Esophagus muscularis mucosa (tissue), 4 donors: ENCODE measurements at regions not wholly inside any gene's neighbourhood (a gene's known extent, or its start where the extent isn't known, plus 50 kb on each side); places are given as distances from the start of the nearest gene placed in this dataset.

Experiments
- DNase-seq: peaks from one replicate; pipeline ENCODE4 v3.0.0-alpha.2; 2017; ENCODE audit errors: extremely low spot score
- H3K27ac ChIP-seq, 4 donors: fragments of 200-600 bp; sonication (generic); replicated peaks in 1 of 4; 1 replicate in 3 of 4; 2 replicates in 1 of 4; pipeline ENCODE4 v1.5.1; 2016 to 2019; ENCODE audit warnings: mild to moderate bottlenecking in 1 of 4
- H3K27me3 ChIP-seq, 4 donors: fragments of 200-600 bp; sonication (generic); one replicate each; pipeline versions ENCODE4 v1.5.1 to v1.6.0; 2016 to 2019
- H3K36me3 ChIP-seq, 4 donors: fragments of 200-600 bp; sonication (generic); one replicate each; pipeline ENCODE4 v1.5.1; 2016 to 2019
- H3K4me1 ChIP-seq, 4 donors: fragments of 200-600 bp; sonication (generic); one replicate each; pipeline ENCODE4 v1.5.1; 2016 to 2019
- H3K4me3 ChIP-seq, 4 donors: fragments of 200-600 bp; sonication (generic); 1 replicate in 2 of 4; 2 replicates in 2 of 4; pipeline ENCODE4 v1.5.1; 2016 to 2019; ENCODE audit warnings: mild to moderate bottlenecking in 4 of 4, moderate library complexity in 1 of 4
- H3K9me3 ChIP-seq, 4 donors: fragments of 200-600 bp; sonication (generic); 1 replicate in 3 of 4; 2 replicates in 1 of 4; pipeline ENCODE4 v1.5.1; 2016 to 2019
- CTCF ChIP-seq, 3 experiments: fragments of 200-600 bp in 2 of 3; fragments of 450-650 bp in 1 of 3; sonication (generic) in 2 of 3; IDR thresholded peaks; one replicate each; pipeline ENCODE4 v1.5.1; 2017 to 2019; ENCODE audit warnings: antibody characterized with exemption in 3 of 3, mild to moderate bottlenecking in 2 of 3, moderate library complexity in 1 of 3
- EP300 ChIP-seq: sonication (generic); formaldehyde crosslinking; IDR thresholded peaks from one replicate; pipeline ENCODE4 v1.6.1; 2017; ENCODE audit warnings: antibody characterized with exemption
- POLR2A ChIP-seq: fragments of 450-650 bp; IDR thresholded peaks from one replicate; pipeline ENCODE4 v1.6.1; 2017; ENCODE audit warnings: antibody characterized with exemption, moderate library complexity, mild to moderate bottlenecking, low read depth
- POLR2AphosphoS5 ChIP-seq, 2 donors: sonication (generic); formaldehyde crosslinking; IDR thresholded peaks; one replicate each; pipeline ENCODE4 v1.6.1; 2017; ENCODE audit warnings: antibody characterized with exemption in 2 of 2
- WGBS: methylation state at CpG from one replicate; pipeline ENCODE4 v1.1.5; 2018; 5-methylcytosine and 5-hydroxymethylcytosine counted together
- intact Hi-C: fragments of 100-400 bp; cut with DNase I; formaldehyde crosslinking; loops from one replicate; pipeline ENCODE4 v1.15.1; 2023

- no peaks in the 10 kb centered on the region for H3K9me3 ChIP-seq
- WGBS = 93% methylated on average over 4 of the region's 4 CpGs
- H3K27ac ChIP-seq = no peak overlapping the region
- no peaks in the 10 kb centered on the region for H3K27me3 ChIP-seq
- intact Hi-C loops = no loop called here
- H3K4me1 ChIP-seq = peaks cover 0 to 5% (median 2%) of the 10 kb centered on the region in 4 donors
- no peak for TF ChIP-seq CTCF (IDR thresholded peaks at IDR 0.05)
- TF ChIP-seq EP300 = no peak
- no peak for TF ChIP-seq POLR2AphosphoS5 (IDR thresholded peaks at IDR 0.05)
- no peak for TF ChIP-seq POLR2A
- no peak for DNase-seq
- H3K36me3 ChIP-seq = no peaks in the 10 kb centered on the region
- no peak overlapping the region for H3K4me3 ChIP-seq
Measured at GRCh38 chr12:89024580-89024979, 327.7 kb downstream of the DUSP6 start.

- WGBS = 91% methylated on average over 2 of the region's 2 CpGs
- DNase-seq = no peak
- intact Hi-C loops = no loop called here
Measured at GRCh38 chr12:89023936-89024335, 328.4 kb downstream of the DUSP6 start.

GRCh38 chr12:89020689-89021088, 331.6 kb downstream of the DUSP6 start:
- Histone ChIP-seq H3K4me1 (peaks cover 3 to 20% (median 17%) of the 10 kb centered on the region in 4 donors), H3K27ac (no peak overlapping the region), H3K36me3 (no peaks in the 10 kb centered on the region), H3K9me3 (no peaks in the 10 kb centered on the region), H3K4me3 (no peak overlapping the region), H3K27me3 (no peaks in the 10 kb centered on the region)
- WGBS = 95% methylated on average over 6 of the region's 6 CpGs
- intact Hi-C loops = no loop called here
- DNase-seq = no peak
- TF ChIP-seq POLR2A = no peak
- no peak for TF ChIP-seq CTCF (IDR thresholded peaks at IDR 0.05)
- TF ChIP-seq EP300 = no peak
- no peak for TF ChIP-seq POLR2AphosphoS5 (IDR thresholded peaks at IDR 0.05)

More at GRCh38 chr12:89023936-89024335, 328.4 kb downstream of the DUSP6 start:
- no peaks in the 10 kb centered on the region for H3K36me3 ChIP-seq
- H3K27me3 ChIP-seq = no peaks in the 10 kb centered on the region
- TF ChIP-seq POLR2AphosphoS5 (IDR thresholded peaks at IDR 0.05) = no peak
- TF ChIP-seq CTCF (IDR thresholded peaks at IDR 0.05) = no peak
- TF ChIP-seq POLR2A = no peak
- no peak for TF ChIP-seq EP300
- no peak overlapping the region for H3K27ac ChIP-seq
- peaks cover 2 to 10% (median 6%) of the 10 kb centered on the region in 4 donors for H3K4me1 ChIP-seq
- H3K9me3 ChIP-seq = no peaks in the 10 kb centered on the region
- no peak overlapping the region for H3K4me3 ChIP-seq

- TF ChIP-seq CTCF (IDR thresholded peaks at IDR 0.05) (no peak), EP300 (no peak), POLR2A (no peak), POLR2AphosphoS5 (IDR thresholded peaks at IDR 0.05) (no peak)
- Histone ChIP-seq H3K27ac (no peak overlapping the region), H3K4me3 (no peak overlapping the region), H3K27me3 (no peaks in the 10 kb centered on the region), H3K9me3 (no peaks in the 10 kb centered on the region), H3K4me1 (peaks cover 3 to 20% (median 17%) of the 10 kb centered on the region in 4 donors), H3K36me3 (no peaks in the 10 kb centered on the region)
- intact Hi-C loops = no loop called here
- no peak for DNase-seq
Measured at GRCh38 chr12:89020121-89020480, 332.2 kb downstream of the DUSP6 start.

GRCh38 chr12:89019439-89020120, 332.7 kb downstream of the DUSP6 start:
- Histone ChIP-seq H3K4me1 (peaks cover 3 to 20% (median 17%) of the 10 kb centered on the region in 4 donors), H3K27ac (no peak overlapping the region), H3K36me3 (no peaks in the 10 kb centered on the region), H3K9me3 (no peaks in the 10 kb centered on the region), H3K4me3 (peak overlapping the region; percentile 34 to 53 (median 40)), H3K27me3 (no peaks in the 10 kb centered on the region)
- no peak for DNase-seq
- intact Hi-C loops = loop anchor here (2.0 kb wide), 2 partner anchors 441 to 505 kb away; partner anchors contain the start of gene GALNT4
- 4% methylated on average over 14 of the region's 14 CpGs for WGBS
- TF ChIP-seq EP300 = no peak
- peak; percentile 76 to 88 (median 88) for TF ChIP-seq CTCF (IDR thresholded peaks at IDR 0.05)
- peak; percentile 15 to 54 for TF ChIP-seq POLR2AphosphoS5 (IDR thresholded peaks at IDR 0.05)
- TF ChIP-seq POLR2A = no peak
